K562 (cell line): ENCODE measurements at regions not wholly inside any gene's neighbourhood (a gene's known extent, or its start where the extent isn't known, plus 50 kb on each side); places are given as distances from the start of the nearest gene placed in this dataset.

Source experiments
- ATAC-seq: fragments of 200-7000 bp; cut with Tn5 transposase; 3 replicates; pipeline ENCODE4 v1.9.1; 2020; ENCODE audit warnings: moderate library complexity
- BruUV-seq: library from RNA; stranded (reverse); fragments of 400-500 nt; replicated peaks from 2 replicates; lab custom pipeline; 2021; lab: Mats Ljungman, UMichigan
- CTCF ChIA-PET: fragments of 300-600 bp; formaldehyde crosslinking; extraction: SDS; loops from one replicate; lab custom pipeline; 2021; ENCODE audit warnings: low intra/inter-chr PET ratio; lab: Yijun Ruan, JAX
- POLR2A ChIA-PET: fragments of 300-600, 350-650 bp; sonication (Branson Sonifier 250); formaldehyde crosslinking; extraction: SDS; loops from one replicate; lab custom pipeline; 2021; ENCODE audit warnings: antibody characterized with exemption, inconsistent platforms; lab: Yijun Ruan, JAX
- DNase-seq, 4 experiments: peaks; one replicate each; pipeline versions ENCODE4 v3.0.0 to v3.0.0-alpha.2; 2011 to 2018; ENCODE audit warnings: low spot score in 3 of 4, mixed read lengths in 3 of 4; ENCODE audit errors: extremely low read depth in 1 of 4
- FAIRE-seq: peaks from 2 replicates; lab custom pipeline; 2011; peaks lifted over from hg19 to GRCh38; lab: Jason Lieb, UNC
- H2AFZ ChIP-seq: 2 replicates; pipeline ENCODE4 v1.6.0; 2011; ENCODE audit warnings: low read depth, low read length, control low read depth, inconsistent platforms
- H3K27ac ChIP-seq: fragments of 200-600 bp; 3 replicates; pipeline ENCODE4 v1.8.0; 2011; ENCODE audit warnings: low read depth, mild to moderate bottlenecking, control low read depth, inconsistent platforms, low read length, moderate library complexity, mixed read lengths; ENCODE audit errors: extremely low read depth
- H3K27me3 ChIP-seq, 2 experiments: fragments of 300-600 bp in 1 of 2; 2 replicates in 1 of 2; 3 replicates in 1 of 2; pipeline versions ENCODE4 v1.6.0 to v1.8.0; 2011; ENCODE audit warnings: inconsistent platforms in 2 of 2, low read length in 2 of 2, mild to moderate bottlenecking in 1 of 2, mixed read lengths in 1 of 2, moderate library complexity in 1 of 2; ENCODE audit not compliant: control insufficient read depth in 2 of 2, insufficient read depth in 2 of 2
- H3K36me3 ChIP-seq: fragments of 300-600 bp; 3 replicates; pipeline ENCODE4 v1.8.0; 2011; ENCODE audit warnings: mild to moderate bottlenecking, low read length, inconsistent platforms; ENCODE audit not compliant: control insufficient read depth, insufficient read depth
- H3K4me1 ChIP-seq, 2 experiments: fragments of 200-600 bp in 1 of 2; replicated peaks in 1 of 2; 2 replicates in 1 of 2; 3 replicates in 1 of 2; pipeline versions ENCODE4 v1.5.1 to v1.8.0; 2011; ENCODE audit warnings: inconsistent platforms in 2 of 2, low read length in 2 of 2, mild to moderate bottlenecking in 1 of 2, mixed read lengths in 1 of 2, moderate library complexity in 1 of 2; ENCODE audit not compliant: control insufficient read depth in 2 of 2, insufficient read depth in 2 of 2
- H3K4me2 ChIP-seq: 2 replicates; pipeline ENCODE4 v1.6.1; 2011; ENCODE audit warnings: low read length, control low read depth, inconsistent platforms, mixed read lengths; ENCODE audit not compliant: insufficient read depth
- H3K4me3 ChIP-seq: fragments of 200-600 bp; sonication (generic), shearing (Covaris generic); 2 replicates; pipeline ENCODE4 v1.5.1; 2016; ENCODE audit warnings: control low read depth, inconsistent platforms
- H3K79me2 ChIP-seq: fragments of 200-600 bp; 3 replicates; pipeline ENCODE4 v1.8.0; 2011; ENCODE audit warnings: low read length, inconsistent platforms; ENCODE audit not compliant: control insufficient read depth, insufficient read depth
- H3K9ac ChIP-seq, 2 experiments: 2 replicates each; pipeline versions ENCODE4 v1.6.0 to v1.6.1; 2011; ENCODE audit warnings: low read depth in 2 of 2, low read length in 2 of 2, control low read depth in 1 of 2, inconsistent platforms in 1 of 2, mild to moderate bottlenecking in 1 of 2, mixed read lengths in 1 of 2; ENCODE audit not compliant: insufficient read depth in 1 of 2
- H3K9me1 ChIP-seq: one replicate; pipeline ENCODE4 v1.6.0; 2011; ENCODE audit warnings: inconsistent platforms, mild to moderate bottlenecking, low read length, moderate library complexity; ENCODE audit not compliant: control insufficient read depth, insufficient read depth
- H3K9me3 ChIP-seq: replicated peaks from 2 replicates; pipeline ENCODE4 v1.5.1; 2011; ENCODE audit warnings: low read depth, low read length, inconsistent platforms; ENCODE audit not compliant: control insufficient read depth, insufficient read depth
- H4K20me1 ChIP-seq: replicated peaks from 2 replicates; pipeline ENCODE4 v1.6.1; 2011; ENCODE audit warnings: low read length, inconsistent platforms, mixed read lengths; ENCODE audit not compliant: control insufficient read depth, insufficient read depth
- ATF1 ChIP-seq, 2 experiments: fragments of 450-650 bp in 1 of 2; IDR thresholded peaks; 2 replicates each; pipeline ENCODE4 v1.6.1; 2016; ENCODE audit warnings: missing compliant biosample characterization in 1 of 2, missing genetic modification characterization in 1 of 2
- ATF7 ChIP-seq: fragments of 450-650 bp; IDR thresholded peaks from 2 replicates; pipeline ENCODE4 v1.7.1; 2014; ENCODE audit warnings: mild to moderate bottlenecking, moderate library complexity
- CBFB ChIP-seq: sonication (generic); formaldehyde crosslinking; IDR thresholded peaks from 2 replicates; pipeline ENCODE4 v1.4.0; 2020; ENCODE audit warnings: mild to moderate bottlenecking, missing genetic modification reagents
- PHB ChIP-seq: fragments of 250-450 bp; sonication (Bioruptor Pico); IDR thresholded peaks from 2 replicates; pipeline ENCODE4 v1.5.0; 2021
- PYGO2 ChIP-seq: fragments of 450-650 bp; IDR thresholded peaks from 2 replicates; pipeline ENCODE4 v1.6.1; 2016; ENCODE audit warnings: mild to moderate bottlenecking, missing genetic modification characterization, moderate library complexity, missing compliant biosample characterization
- RCOR1 ChIP-seq, 2 experiments: IDR thresholded peaks; 2 replicates each; pipeline ENCODE4 v1.6.1; 2012; ENCODE audit warnings: low read depth in 2 of 2, low read length in 2 of 2, borderline replicate concordance in 1 of 2, improper control_type of control experiment in 1 of 2
- SP2 ChIP-seq: IDR thresholded peaks from 2 replicates; pipeline ENCODE4 v1.6.1; 2011; ENCODE audit warnings: mild to moderate bottlenecking, low read depth, low read length, moderate library complexity; ENCODE audit not compliant: poor library complexity, severe bottlenecking; ENCODE audit errors: extremely low read depth
- STAT5A ChIP-seq: IDR thresholded peaks from 2 replicates; pipeline ENCODE4 v1.6.1; 2012; ENCODE audit warnings: low read length, inconsistent platforms, borderline replicate concordance
- U2AF1 ChIP-seq: fragments of 200-400 bp; formaldehyde crosslinking; optimal IDR thresholded peaks from 2 replicates; pipeline ENCODE3; 2017; ENCODE audit warnings: mild to moderate bottlenecking, low read depth, low read length, moderate library complexity
- ZBTB12 ChIP-seq: fragments of 250-450 bp; sonication (Bioruptor Pico); IDR thresholded peaks from 2 replicates; pipeline ENCODE4 v1.4.0; 2020
- ZKSCAN8 ChIP-seq: fragments of 200-800 bp; sonication (Bioruptor generic); IDR thresholded peaks from 2 replicates; pipeline ENCODE4 v1.6.1; 2016; ENCODE audit warnings: missing genetic modification characterization, missing compliant biosample characterization
- ZNF239 ChIP-seq: fragments of 250-450 bp; sonication (Bioruptor Pico); IDR thresholded peaks from 2 replicates; pipeline ENCODE4 v1.4.0; 2020; ENCODE audit warnings: mild to moderate bottlenecking
- ZNF445 ChIP-seq: fragments of 250-450 bp; sonication (Bioruptor Pico); IDR thresholded peaks from 2 replicates; pipeline ENCODE4 v1.4.0; 2020; ENCODE audit warnings: low read depth, mild to moderate bottlenecking, moderate library complexity
- WGBS: fragments of 100-300 bp; shearing (Covaris generic); methylation state at CpG from one replicate; pipeline ENCODE4 v1.1.6; 2016; ENCODE audit warnings: low coverage, mixed read lengths; ENCODE audit not compliant: insufficient coverage; ENCODE audit errors: missing lambda C conversion rate; 5-methylcytosine and 5-hydroxymethylcytosine counted together
- in situ Hi-C: fragments of 300-500 bp; cut with MboI; formaldehyde crosslinking; loops from 4 replicates; pipeline ENCODE4 v1.15.0; 2018; ENCODE audit warnings: inconsistent platforms, mixed read lengths
- intact Hi-C: fragments of 100-400 bp; cut with micrococcal nuclease; formaldehyde crosslinking; loops from 2 replicates; pipeline ENCODE4 v1.14.2; 2022
- TF ChIP-seq, protein P1 (sequence below), 2 experiments: fragments of 450-650 bp in 1 of 2; IDR thresholded peaks; 2 replicates each; pipeline ENCODE4 v1.6.1; 2011 to 2017; ENCODE audit warnings: low read depth in 2 of 2, antibody characterized with exemption in 1 of 2, borderline replicate concordance in 1 of 2, low read length in 1 of 2, mild to moderate bottlenecking in 1 of 2, mixed read lengths in 1 of 2; ENCODE audit not compliant: control insufficient read depth in 1 of 2

DNA sequence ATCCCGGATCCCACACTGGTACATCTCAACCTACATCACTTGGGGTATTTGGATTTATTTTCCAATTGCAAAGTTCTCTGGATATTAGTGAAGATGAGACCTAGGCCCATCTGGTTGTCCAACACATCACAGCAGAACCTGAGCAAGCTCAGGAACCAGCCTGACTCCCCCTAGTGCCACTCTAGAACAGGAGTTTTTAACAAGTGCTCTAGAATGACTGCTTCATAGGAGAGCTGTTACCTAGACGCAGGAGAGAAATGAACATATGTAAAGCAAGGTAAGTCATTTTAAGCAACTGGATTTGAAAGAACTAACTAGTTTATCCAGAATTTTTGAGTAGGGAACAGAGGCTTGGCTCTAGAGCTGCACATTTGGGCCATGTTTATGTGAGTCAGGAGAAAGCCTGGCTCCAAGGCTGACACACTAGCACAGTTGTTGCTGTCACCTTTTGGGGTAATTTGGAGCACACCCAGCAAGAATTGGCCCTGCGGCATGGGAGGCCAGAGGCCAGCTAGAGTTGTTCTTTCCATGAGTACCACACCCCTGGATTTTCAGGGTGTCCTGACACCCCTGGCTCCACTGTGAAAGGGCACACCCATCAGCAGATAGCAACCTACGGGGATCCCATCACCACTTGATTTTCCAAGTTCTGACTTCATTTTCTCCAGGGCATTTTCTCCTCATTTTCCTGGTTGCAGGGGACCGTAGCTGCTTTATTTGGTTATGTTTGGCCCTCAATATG, 110.9 kb upstream of the LPAR1 start:
- no peaks in the 10 kb centered on the region for H3K9me1 ChIP-seq
- POLR2A ChIA-PET: no interaction called here
- no peaks in the 10 kb centered on the region for H3K79me2 ChIP-seq
- WGBS: 2% methylated on average over 5 of the region's 5 CpGs
- no peak overlapping the region for H3K9ac ChIP-seq
- intact Hi-C loops: no loop called here
- no TSS peak for BruUV-seq
- H3K27me3 ChIP-seq: no peaks in the 10 kb centered on the region
- no peak overlapping the region for H2AFZ ChIP-seq
- H3K4me1 ChIP-seq: no peaks in the 10 kb centered on the region
- H3K36me3 ChIP-seq: no peaks in the 10 kb centered on the region
- TF ChIP-seq ATF7: no peak
- no peak for TF ChIP-seq ZBTB12 (CRISPR knock-in tag)
- no peak for TF ChIP-seq PYGO2 (tag)
- no peak for TF ChIP-seq U2AF1
- no peak for TF ChIP-seq ZNF239 (CRISPR knock-in tag)
- no peak for TF ChIP-seq STAT5A
- TF ChIP-seq SP2: no peak
- TF ChIP-seq ATF1 (CRISPR knock-in tag; IDR thresholded peaks at IDR 0.05): no peak
- TF ChIP-seq ATF1 (tag; IDR thresholded peaks at IDR 0.05): no peak
- TF ChIP-seq PHB (CRISPR knock-in tag): no peak
- TF ChIP-seq, protein P1, sequence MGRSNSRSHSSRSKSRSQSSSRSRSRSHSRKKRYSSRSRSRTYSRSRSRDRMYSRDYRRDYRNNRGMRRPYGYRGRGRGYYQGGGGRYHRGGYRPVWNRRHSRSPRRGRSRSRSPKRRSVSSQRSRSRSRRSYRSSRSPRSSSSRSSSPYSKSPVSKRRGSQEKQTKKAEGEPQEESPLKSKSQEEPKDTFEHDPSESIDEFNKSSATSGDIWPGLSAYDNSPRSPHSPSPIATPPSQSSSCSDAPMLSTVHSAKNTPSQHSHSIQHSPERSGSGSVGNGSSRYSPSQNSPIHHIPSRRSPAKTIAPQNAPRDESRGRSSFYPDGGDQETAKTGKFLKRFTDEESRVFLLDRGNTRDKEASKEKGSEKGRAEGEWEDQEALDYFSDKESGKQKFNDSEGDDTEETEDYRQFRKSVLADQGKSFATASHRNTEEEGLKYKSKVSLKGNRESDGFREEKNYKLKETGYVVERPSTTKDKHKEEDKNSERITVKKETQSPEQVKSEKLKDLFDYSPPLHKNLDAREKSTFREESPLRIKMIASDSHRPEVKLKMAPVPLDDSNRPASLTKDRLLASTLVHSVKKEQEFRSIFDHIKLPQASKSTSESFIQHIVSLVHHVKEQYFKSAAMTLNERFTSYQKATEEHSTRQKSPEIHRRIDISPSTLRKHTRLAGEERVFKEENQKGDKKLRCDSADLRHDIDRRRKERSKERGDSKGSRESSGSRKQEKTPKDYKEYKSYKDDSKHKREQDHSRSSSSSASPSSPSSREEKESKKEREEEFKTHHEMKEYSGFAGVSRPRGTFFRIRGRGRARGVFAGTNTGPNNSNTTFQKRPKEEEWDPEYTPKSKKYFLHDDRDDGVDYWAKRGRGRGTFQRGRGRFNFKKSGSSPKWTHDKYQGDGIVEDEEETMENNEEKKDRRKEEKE (IDR thresholded peaks at IDR 0.05; ENCODE audit: borderline replicate concordance in 1 of 2, control insufficient read depth in 1 of 2, low read depth in 2 of 2, low read length in 1 of 2): no peak
- no peak for TF ChIP-seq CBFB
- TF ChIP-seq ZKSCAN8 (CRISPR knock-in tag): no peak
- no peak for TF ChIP-seq ZNF445 (CRISPR knock-in tag)
- TF ChIP-seq RCOR1 (IDR thresholded peaks at IDR 0.05; ENCODE audit: borderline replicate concordance in 1 of 2, low read depth in 2 of 2, low read length in 2 of 2): no peak
- H4K20me1 ChIP-seq: no peaks in the 10 kb centered on the region
- ATAC-seq (no peak), FAIRE-seq (no peak), DNase-seq (no peak)
- H3K27ac ChIP-seq: no peak overlapping the region
- H3K9me3 ChIP-seq: no peaks in the 10 kb centered on the region
- no peak overlapping the region for H3K4me2 ChIP-seq
- H3K4me3 ChIP-seq: no peak overlapping the region
- CTCF ChIA-PET: no interaction called here
- in situ Hi-C loops: no loop called here
